ENCODE measurements at regions not wholly inside any gene's neighbourhood (a gene's known extent, or its start where the extent isn't known, plus 50 kb on each side); places are given as distances from the start of the nearest gene placed in this dataset.

GRCh38 chr11:45398325-45398724, 112.2 kb upstream of the SYT13 start:
- Histone ChIP-seq H3K14ac (ENCODE audit: insufficient read depth, low read length) (no peak overlapping the region), H4K5ac (ENCODE audit: insufficient read length, low read depth, low read length) (no peak overlapping the region), H3K23me2 (ENCODE audit: insufficient read length, low read depth, low read length, poor library complexity, severe bottlenecking) (no peaks in the 10 kb centered on the region), H3K18ac (ENCODE audit: insufficient read length, low read depth, low read length) (no peak overlapping the region), H2BK12ac (ENCODE audit: insufficient read length, low read depth, low read length) (no peak overlapping the region), H3K79me2 (ENCODE audit: insufficient read depth, low read length) (no peaks in the 10 kb centered on the region), H3K4ac (ENCODE audit: low read depth, low read length) (no peak overlapping the region), H2BK5ac (ENCODE audit: insufficient read length, low read length) (no peak overlapping the region), H2BK120ac (ENCODE audit: low read depth, low read length, poor library complexity, severe bottlenecking) (no peak overlapping the region), H2BK15ac (ENCODE audit: low read depth, low read length) (no peak overlapping the region), H2AFZ (ENCODE audit: low read length) (no peak overlapping the region), H3K9me3 (ENCODE audit: control insufficient read depth, low read depth, low read length) (no peaks in the 10 kb centered on the region), H3K4me1 (ENCODE audit: insufficient read depth, low read length) (no peaks in the 10 kb centered on the region; the same call in 1 of the 2 replicates), H3K9ac (ENCODE audit: extremely low read depth, insufficient read length, low read length) (no peak overlapping the region), H3K4me2 (ENCODE audit: insufficient read depth, insufficient read length, low read length) (no peak overlapping the region), H3K79me1 (ENCODE audit: insufficient read depth, low read depth, low read length, poor library complexity, severe bottlenecking) (no peaks in the 10 kb centered on the region), H2BK20ac (ENCODE audit: low read depth, low read length, poor library complexity, severe bottlenecking) (no peak overlapping the region), H4K20me1 (ENCODE audit: control insufficient read depth, insufficient read depth, insufficient read length) (no peaks in the 10 kb centered on the region), H3T11ph (ENCODE audit: low read length) (no peak overlapping the region), H2AK5ac (ENCODE audit: insufficient read length, low read length) (no peak overlapping the region), H3K23ac (ENCODE audit: insufficient read length, low read depth, low read length) (no peak overlapping the region), H4K91ac (ENCODE audit: insufficient read length, low read depth, low read length) (no peak overlapping the region), H3K56ac (ENCODE audit: insufficient read length, low read depth, low read length) (no peak overlapping the region), H3K27ac (ENCODE audit: insufficient read length, low read depth, low read length) (no peak overlapping the region), H4K8ac (replicated peaks; ENCODE audit: insufficient read length, low read depth, low read length) (no peak overlapping the region), H3K27me3 (ENCODE audit: insufficient read depth, low read length) (no peaks in the 10 kb centered on the region)
- no peak for DNase-seq
- peaks cover 10 to 12% of the 10 kb centered on the region in 2 experiments for H3K4me1 Mint-ChIP-seq
- no peaks in the 10 kb centered on the region for H3K27me3 Mint-ChIP-seq (ENCODE audit: low read depth)
- no peak overlapping the region for H3K4me3 Mint-ChIP-seq
- H3K36me3 Mint-ChIP-seq (ENCODE audit: insufficient read depth in 1 of 3, low read depth in 3 of 3), result no peaks in the 10 kb centered on the region
- no peaks in the 10 kb centered on the region for H3K9me3 Mint-ChIP-seq
- WGBS (ENCODE audit: extremely low coverage, insufficient read length, low lambda C conversion rate), result no CpG with 5 or more reads among the region's 8 CpGs
- TF ChIP-seq CTCF (conservative IDR thresholded peaks at IDR 0.05), result no peak
- H3K27ac Mint-ChIP-seq, result no peak overlapping the region

Measured in H9 (cell line).